B cell (primary cell): ENCODE measurements at regions not wholly inside any gene's neighbourhood (a gene's known extent, or its start where the extent isn't known, plus 50 kb on each side); places are given as distances from the start of the nearest gene placed in this dataset.

Source experiments
- ATAC-seq: fragments of 200-7000 bp; cut with Tn5 transposase; one replicate; pipeline ENCODE4 v1.10.0; 2021; ENCODE audit warnings: low read depth, mild to moderate bottlenecking, moderate number of reproducible peaks, moderate library complexity
- CTCF ChIA-PET: fragments of 350-600 bp; sonication (Branson Sonifier 250); formaldehyde crosslinking; loops from one replicate; lab custom pipeline; 2021; ENCODE audit warnings: antibody characterized with exemption, inconsistent platforms; lab: Charles Lee
- POLR2A ChIA-PET: fragments of 350-600 bp; sonication (Branson Sonifier 250); formaldehyde crosslinking; loops from one replicate; lab custom pipeline; 2021; ENCODE audit warnings: antibody characterized with exemption; lab: Charles Lee
- DNase-seq: peaks from one replicate; pipeline ENCODE4 v3.0.0; 2013
- H2AFZ ChIP-seq: 2 replicates; pipeline ENCODE4 v1.6.1; 2012; ENCODE audit warnings: mild to moderate bottlenecking, low read depth, low read length; ENCODE audit not compliant: insufficient read depth, poor library complexity, severe bottlenecking
- H3K27ac ChIP-seq, 2 donors: 1 replicate in 1 of 2; 2 replicates in 1 of 2; pipeline ENCODE4 v1.5.1; 2012 to 2013; ENCODE audit warnings: low read length in 2 of 2, mild to moderate bottlenecking in 2 of 2, moderate library complexity in 1 of 2
- H3K27me3 ChIP-seq, 4 experiments: fragments of 200-600 bp in 1 of 4; sonication (generic) in 1 of 4; replicated peaks in 1 of 4; 1 replicate in 2 of 4; 2 replicates in 2 of 4; pipeline versions ENCODE4 v1.6.1 to v1.7.0; 2013 to 2016; ENCODE audit warnings: low read length in 3 of 4, mild to moderate bottlenecking in 2 of 4, mixed read lengths in 1 of 4, moderate library complexity in 1 of 4; ENCODE audit not compliant: insufficient read depth in 4 of 4, control insufficient read depth in 3 of 4; ENCODE audit errors: control extremely low read depth in 1 of 4
- H3K36me3 ChIP-seq, 2 experiments: replicated peaks in 1 of 2; 1 replicate in 1 of 2; 2 replicates in 1 of 2; pipeline versions ENCODE4 v1.6.1 to v1.7.1; 2013; ENCODE audit warnings: low read length in 1 of 2; ENCODE audit not compliant: insufficient read depth in 2 of 2, control insufficient read depth in 1 of 2; ENCODE audit errors: control extremely low read depth in 1 of 2, extremely low read depth in 1 of 2
- H3K4me1 ChIP-seq, 2 donors: fragments of 200-600 bp in 1 of 2; sonication (generic) in 1 of 2; 1 replicate in 1 of 2; 2 replicates in 1 of 2; pipeline versions ENCODE4 v1.5.1 to v1.6.1; 2013 to 2017; ENCODE audit warnings: low read length in 2 of 2; ENCODE audit not compliant: control insufficient read depth in 2 of 2, insufficient read depth in 2 of 2
- H3K4me2 ChIP-seq: replicated peaks from 2 replicates; pipeline ENCODE3; 2012; ENCODE audit warnings: mild to moderate bottlenecking, low read depth, low read length; ENCODE audit not compliant: poor library complexity, severe bottlenecking
- H3K4me3 ChIP-seq, 5 experiments: fragments of 200-600 bp in 1 of 5; sonication (generic) in 1 of 5; 1 replicate in 3 of 5; 2 replicates in 2 of 5; pipeline versions ENCODE4 v1.5.1 to v1.7.0; 2011 to 2016; ENCODE audit warnings: low read length in 4 of 5, mild to moderate bottlenecking in 4 of 5, low read depth in 2 of 5, control low read depth in 1 of 5, moderate library complexity in 1 of 5; ENCODE audit not compliant: insufficient read depth in 1 of 5; ENCODE audit errors: control extremely low read depth in 1 of 5, extremely low read depth in 1 of 5
- H3K79me2 ChIP-seq: fragments of 200-600 bp; sonication (generic); one replicate; pipeline ENCODE4 v1.6.0; 2016; ENCODE audit warnings: low read length; ENCODE audit not compliant: control insufficient read depth, insufficient read depth
- H3K9ac ChIP-seq: fragments of 200-600 bp; sonication (generic); 2 replicates; pipeline ENCODE4 v1.6.1; 2017; ENCODE audit warnings: mild to moderate bottlenecking, low read length, moderate library complexity
- H3K9me3 ChIP-seq, 3 donors: one replicate each; pipeline versions ENCODE4 v1.6.1 to v1.7.1; 2013; ENCODE audit warnings: low read length in 2 of 3; ENCODE audit not compliant: control insufficient read depth in 2 of 3, insufficient read depth in 1 of 3; ENCODE audit errors: control extremely low read depth in 1 of 3
- H4K20me1 ChIP-seq: 2 replicates; pipeline ENCODE4 v1.6.0; 2012; ENCODE audit warnings: mild to moderate bottlenecking, low read length; ENCODE audit not compliant: insufficient read depth, control insufficient read depth, poor library complexity, severe bottlenecking
- H3K27ac Mint-ChIP-seq: one replicate; pipeline ENCODE4 v1.8.0; 2021; ENCODE audit warnings: mixed read lengths
- H3K27me3 Mint-ChIP-seq: one replicate; pipeline ENCODE4 v1.8.0; 2021; ENCODE audit warnings: mixed read lengths
- H3K4me1 Mint-ChIP-seq: one replicate; pipeline ENCODE4 v1.8.0; 2021; ENCODE audit warnings: mixed read lengths
- H3K4me3 Mint-ChIP-seq: one replicate; pipeline ENCODE4 v1.8.0; 2021; ENCODE audit warnings: mixed read lengths
- H3K9me3 Mint-ChIP-seq: one replicate; pipeline ENCODE4 v1.8.0; 2022; ENCODE audit warnings: mixed read lengths; ENCODE audit not compliant: insufficient read depth
- EZH2 ChIP-seq: IDR thresholded peaks from 2 replicates; pipeline ENCODE4 v1.6.1; 2012; ENCODE audit warnings: borderline replicate concordance, low read depth, mild to moderate bottlenecking, moderate library complexity, low read length; ENCODE audit not compliant: insufficient read depth, poor library complexity, severe bottlenecking
- WGBS: methylation state at CpG from one replicate; pipeline ENCODE4 v1.1.5; 2013; ENCODE audit warnings: missing lambda C conversion rate; ENCODE audit not compliant: insufficient coverage; 5-methylcytosine and 5-hydroxymethylcytosine counted together
- intact Hi-C: fragments of 100-400 bp; cut with micrococcal nuclease; formaldehyde crosslinking; loops from one replicate; pipeline ENCODE4 v1.10.0; 2022
- TF ChIP-seq, protein P1 (sequence below): fragments of 200-600 bp; IDR thresholded peaks from one replicate; pipeline ENCODE4 v1.8.0; 2022; ENCODE audit warnings: antibody characterized with exemption, mild to moderate bottlenecking

DNA sequence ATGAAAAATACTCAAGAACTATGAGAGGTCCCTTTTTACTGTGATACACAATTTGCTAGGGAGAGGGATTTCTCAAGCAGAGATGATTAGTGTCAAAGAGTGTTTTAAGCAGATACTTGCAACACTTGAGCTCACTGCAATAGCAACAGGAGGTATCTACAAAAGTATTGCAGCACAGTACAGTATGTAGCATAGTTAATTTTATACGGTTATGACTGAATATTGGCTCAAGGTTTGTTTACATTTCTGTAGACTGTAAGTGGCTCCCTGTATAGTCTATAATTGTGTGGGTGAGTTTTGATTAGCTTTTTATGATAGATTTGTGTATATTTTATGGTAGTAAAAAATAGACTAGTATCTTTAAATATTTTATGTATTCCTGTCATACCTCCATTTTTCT lies 1177.2 kb downstream of the TECRL start:
- no peaks in the 10 kb centered on the region for H3K79me2 ChIP-seq
- WGBS, result no CpG with 5 or more reads among the region's 1 CpG
- H3K27me3 Mint-ChIP-seq, result no peaks in the 10 kb centered on the region
- TF ChIP-seq EZH2, result no peak
- TF ChIP-seq, protein P1, sequence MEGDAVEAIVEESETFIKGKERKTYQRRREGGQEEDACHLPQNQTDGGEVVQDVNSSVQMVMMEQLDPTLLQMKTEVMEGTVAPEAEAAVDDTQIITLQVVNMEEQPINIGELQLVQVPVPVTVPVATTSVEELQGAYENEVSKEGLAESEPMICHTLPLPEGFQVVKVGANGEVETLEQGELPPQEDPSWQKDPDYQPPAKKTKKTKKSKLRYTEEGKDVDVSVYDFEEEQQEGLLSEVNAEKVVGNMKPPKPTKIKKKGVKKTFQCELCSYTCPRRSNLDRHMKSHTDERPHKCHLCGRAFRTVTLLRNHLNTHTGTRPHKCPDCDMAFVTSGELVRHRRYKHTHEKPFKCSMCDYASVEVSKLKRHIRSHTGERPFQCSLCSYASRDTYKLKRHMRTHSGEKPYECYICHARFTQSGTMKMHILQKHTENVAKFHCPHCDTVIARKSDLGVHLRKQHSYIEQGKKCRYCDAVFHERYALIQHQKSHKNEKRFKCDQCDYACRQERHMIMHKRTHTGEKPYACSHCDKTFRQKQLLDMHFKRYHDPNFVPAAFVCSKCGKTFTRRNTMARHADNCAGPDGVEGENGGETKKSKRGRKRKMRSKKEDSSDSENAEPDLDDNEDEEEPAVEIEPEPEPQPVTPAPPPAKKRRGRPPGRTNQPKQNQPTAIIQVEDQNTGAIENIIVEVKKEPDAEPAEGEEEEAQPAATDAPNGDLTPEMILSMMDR, result no peak
- no peak for DNase-seq
- no peak overlapping the region for H3K4me2 ChIP-seq
- H3K4me3 ChIP-seq, result no peak overlapping the region
- intact Hi-C loops, result no loop called here
- no peaks in the 10 kb centered on the region for H3K4me1 Mint-ChIP-seq
- no peak overlapping the region for H2AFZ ChIP-seq
- H3K27me3 ChIP-seq, result no peaks in the 10 kb centered on the region
- no peak overlapping the region for H3K27ac ChIP-seq
- H3K36me3 ChIP-seq, result no peaks in the 10 kb centered on the region
- H4K20me1 ChIP-seq, result no peaks in the 10 kb centered on the region
- peaks cover 0 to 1% (median 0%) of the 10 kb centered on the region in 3 donors for H3K9me3 ChIP-seq
- H3K9ac ChIP-seq, result no peak overlapping the region
- H3K4me3 Mint-ChIP-seq, result no peak overlapping the region
- no peak for ATAC-seq
- POLR2A ChIA-PET, result no interaction called here
- H3K9me3 Mint-ChIP-seq, result peaks cover 5% of the 10 kb centered on the region
- CTCF ChIA-PET, result no interaction called here
- H3K27ac Mint-ChIP-seq, result no peak overlapping the region
- no peaks in the 10 kb centered on the region for H3K4me1 ChIP-seq

DNA sequence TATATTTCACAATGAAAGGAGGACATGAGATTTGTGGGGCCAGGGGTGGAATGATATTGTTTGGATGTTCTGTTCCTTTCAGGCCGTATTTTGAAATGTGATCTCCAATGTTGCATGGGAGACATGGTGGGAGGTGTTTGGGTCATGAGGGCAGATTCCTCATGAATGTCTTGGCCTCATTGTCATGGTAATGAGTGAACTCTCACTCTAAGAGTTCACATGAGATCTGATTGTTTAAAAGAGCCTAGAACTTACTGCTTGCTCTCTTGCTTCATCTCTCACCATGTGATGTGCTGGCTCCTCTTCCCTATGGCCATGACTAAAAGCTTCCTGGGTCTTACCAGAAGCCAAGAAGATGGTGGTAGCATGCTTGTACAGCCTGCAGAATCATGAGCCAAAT lies 1183.0 kb downstream of the TECRL start:
- peaks cover 2% of the 10 kb centered on the region for H3K9me3 Mint-ChIP-seq
- Histone ChIP-seq H3K79me2 (no peaks in the 10 kb centered on the region), H3K4me1 (no peaks in the 10 kb centered on the region), H3K9ac (no peak overlapping the region), H3K27ac (no peak overlapping the region), H3K27me3 (no peaks in the 10 kb centered on the region), H2AFZ (no peak overlapping the region), H4K20me1 (no peaks in the 10 kb centered on the region), H3K9me3 (peaks cover 1 to 6% (median 3%) of the 10 kb centered on the region in 3 donors), H3K36me3 (no peaks in the 10 kb centered on the region), H3K4me3 (no peak overlapping the region), H3K4me2 (no peak overlapping the region)
- H3K4me3 Mint-ChIP-seq, result no peak overlapping the region
- no peak overlapping the region for H3K27ac Mint-ChIP-seq
- 83% methylated on average over 1 of the region's 1 CpG for WGBS
- POLR2A ChIA-PET, result no interaction called here
- intact Hi-C loops, result no loop called here
- ATAC-seq, result no peak
- no peaks in the 10 kb centered on the region for H3K4me1 Mint-ChIP-seq
- no peak for DNase-seq
- no peaks in the 10 kb centered on the region for H3K27me3 Mint-ChIP-seq
- no peak for TF ChIP-seq EZH2
- TF ChIP-seq, protein P1, result no peak
- CTCF ChIA-PET, result no interaction called here
